Common myeloid progenitor, CD34-positive (primary cell): ENCODE measurements at regions not wholly inside any gene's neighbourhood (a gene's known extent, or its start where the extent isn't known, plus 50 kb on each side); places are given as distances from the start of the nearest gene placed in this dataset.

Experiments used
- CTCF ChIA-PET: fragments of 350-600 bp; sonication (Branson Sonifier 250); formaldehyde crosslinking; loops from one replicate; lab custom pipeline; 2021; ENCODE audit warnings: antibody characterized with exemption; lab: Charles Lee
- POLR2A ChIA-PET: fragments of 350-600 bp; sonication (Branson Sonifier 250); formaldehyde crosslinking; loops from one replicate; lab custom pipeline; 2021; ENCODE audit warnings: antibody characterized with exemption; lab: Charles Lee
- DNase-seq, 3 donors: peaks; one replicate each; pipeline versions ENCODE4 v3.0.0 to v3.0.0-alpha.2; 2013
- H3K27ac ChIP-seq, 2 experiments: 1 replicate in 1 of 2; 2 replicates in 1 of 2; pipeline ENCODE4 v1.7.0; 2013; ENCODE audit warnings: inconsistent platforms in 2 of 2, low read length in 2 of 2, mild to moderate bottlenecking in 2 of 2, low read depth in 1 of 2, moderate library complexity in 1 of 2; ENCODE audit not compliant: severe bottlenecking in 2 of 2, insufficient read depth in 1 of 2, poor library complexity in 1 of 2
- H3K27me3 ChIP-seq, 5 experiments: replicated peaks in 2 of 5; 1 replicate in 3 of 5; 2 replicates in 2 of 5; pipeline versions ENCODE4 v1.6.1 to v1.7.0; 2013; ENCODE audit warnings: low read length in 4 of 5, mild to moderate bottlenecking in 2 of 5, moderate library complexity in 2 of 5, inconsistent platforms in 1 of 5; ENCODE audit not compliant: insufficient read depth in 5 of 5, control insufficient read depth in 4 of 5
- H3K36me3 ChIP-seq, 4 experiments: 1 replicate in 2 of 4; 2 replicates in 2 of 4; pipeline versions ENCODE4 v1.6.1 to v1.7.0; 2013; ENCODE audit warnings: low read length in 3 of 4, control low read depth in 1 of 4, mild to moderate bottlenecking in 1 of 4; ENCODE audit not compliant: control insufficient read depth in 4 of 4, insufficient read depth in 4 of 4
- H3K4me1 ChIP-seq, 4 experiments: 1 replicate in 3 of 4; 2 replicates in 1 of 4; pipeline versions ENCODE4 v1.6.1 to v1.7.1; 2013; ENCODE audit warnings: low read length in 3 of 4, mild to moderate bottlenecking in 3 of 4, control low read depth in 1 of 4, inconsistent platforms in 1 of 4, moderate library complexity in 1 of 4; ENCODE audit not compliant: control insufficient read depth in 4 of 4, insufficient read depth in 4 of 4; ENCODE audit errors: control extremely low read depth in 1 of 4
- H3K4me3 ChIP-seq, 7 experiments: 1 replicate in 4 of 7; 2 replicates in 3 of 7; pipeline versions ENCODE4 v1.5.1 to v1.7.0; 2013; ENCODE audit warnings: mild to moderate bottlenecking in 7 of 7, low read length in 6 of 7, moderate library complexity in 6 of 7, inconsistent platforms in 2 of 7, low read depth in 2 of 7, control low read depth in 1 of 7; ENCODE audit not compliant: insufficient read depth in 4 of 7, control insufficient read depth in 1 of 7; ENCODE audit errors: extremely low read depth in 1 of 7
- H3K9me3 ChIP-seq, 5 experiments: 1 replicate in 4 of 5; 2 replicates in 1 of 5; pipeline versions ENCODE4 v1.6.1 to v1.7.1; 2013; ENCODE audit warnings: low read length in 4 of 5, mild to moderate bottlenecking in 2 of 5, inconsistent platforms in 1 of 5, low read depth in 1 of 5, moderate library complexity in 1 of 5; ENCODE audit not compliant: control insufficient read depth in 4 of 5, insufficient read depth in 2 of 5; ENCODE audit errors: control extremely low read depth in 1 of 5
- WGBS: methylation state at CpG from one replicate; pipeline ENCODE4 v1.1.5; 2013; ENCODE audit not compliant: insufficient coverage; 5-methylcytosine and 5-hydroxymethylcytosine counted together

GRCh38 chr10:5268743-5269142 lies 72.1 kb downstream of the AKR1C4 start:
- Histone ChIP-seq H3K27me3 (no peaks in the 10 kb centered on the region), H3K27ac (no peak overlapping the region), H3K4me3 (no peak overlapping the region), H3K4me1 (no peaks in the 10 kb centered on the region), H3K9me3 (peaks cover 2 to 20% (median 8%) of the 10 kb centered on the region in 5 experiments), H3K36me3 (no peaks in the 10 kb centered on the region)
- WGBS: no CpG with 5 or more reads among the region's 1 CpG
- no peak for DNase-seq
- ChIA-PET POLR2A (no interaction called here), CTCF (no interaction called here)

GRCh38 chr10:5269791-5270190 lies 73.2 kb downstream of the AKR1C4 start:
- Histone ChIP-seq H3K27me3 (no peaks in the 10 kb centered on the region), H3K36me3 (no peaks in the 10 kb centered on the region), H3K4me3 (no peak overlapping the region), H3K9me3 (peaks cover 2 to 16% (median 5%) of the 10 kb centered on the region in 5 experiments), H3K27ac (no peak overlapping the region), H3K4me1 (no peaks in the 10 kb centered on the region)
- DNase-seq: no peak
- POLR2A ChIA-PET: no interaction called here
- CTCF ChIA-PET: no interaction called here

DNA sequence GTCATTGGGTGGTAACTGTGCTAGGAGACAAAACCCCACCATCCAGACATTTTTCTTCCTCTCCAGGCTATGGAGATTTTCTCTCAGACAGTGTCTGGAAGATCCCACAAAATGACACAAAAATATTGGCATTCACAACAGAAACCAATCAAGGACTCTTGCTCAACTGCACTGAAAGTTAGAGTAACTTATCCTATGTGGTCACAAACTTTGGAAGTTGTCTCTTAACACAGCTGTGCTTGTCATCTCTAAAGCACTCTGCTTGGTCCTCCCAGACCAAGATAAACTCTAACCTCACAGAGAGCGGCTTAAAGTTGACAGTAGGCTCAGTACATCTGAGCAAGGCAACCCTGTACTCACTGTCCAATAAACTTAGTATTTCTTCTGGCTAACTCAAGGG lies 74.9 kb downstream of the AKR1C4 start:
- ChIA-PET POLR2A (no interaction called here), CTCF (no interaction called here)
- 100% methylated on average over 1 of the region's 1 CpG for WGBS
- Histone ChIP-seq H3K4me1 (no peaks in the 10 kb centered on the region), H3K9me3 (peaks cover 0 to 4% (median 2%) of the 10 kb centered on the region in 5 experiments), H3K36me3 (no peaks in the 10 kb centered on the region), H3K27ac (no peak overlapping the region), H3K27me3 (no peaks in the 10 kb centered on the region), H3K4me3 (no peak overlapping the region)
- no peak for DNase-seq

DNA sequence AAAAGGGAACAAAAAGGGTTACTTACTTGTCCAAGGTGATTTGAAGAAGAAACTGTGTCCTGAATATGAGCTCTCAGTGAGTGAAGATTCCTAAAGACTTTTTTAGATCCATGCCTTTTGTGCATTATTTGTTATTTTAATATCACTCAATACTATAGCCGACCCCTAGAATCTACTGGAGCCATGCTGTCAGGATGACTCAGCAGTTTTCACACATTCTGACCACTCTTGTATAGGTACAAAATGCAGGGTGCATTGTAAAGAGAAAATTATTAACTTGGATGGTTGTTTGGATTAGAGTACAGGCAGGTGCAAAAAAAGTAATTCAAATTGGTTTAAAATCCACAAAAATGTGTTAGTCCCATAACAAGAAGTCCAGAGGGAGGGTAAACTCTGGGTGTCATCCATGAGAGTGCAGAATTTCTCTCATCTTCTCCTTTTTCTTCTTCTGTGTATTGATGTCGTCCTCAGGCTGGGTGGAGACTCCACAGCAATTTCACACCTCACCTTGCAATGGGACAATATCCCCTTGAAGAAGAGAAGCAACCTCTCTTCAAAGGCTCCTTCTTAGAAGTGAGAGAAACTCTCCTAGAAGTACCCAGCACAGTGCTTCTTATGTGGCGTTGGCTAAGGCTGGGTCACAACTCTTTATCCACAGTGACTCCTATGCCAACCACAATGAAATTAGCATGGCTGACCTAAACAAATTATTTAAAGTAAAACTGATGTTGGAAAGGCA lies 75.6 kb downstream of the AKR1C4 start:
- POLR2A ChIA-PET: no interaction called here

GRCh38 chr10:5274795-5275194 lies 78.2 kb downstream of the AKR1C4 start:
- WGBS: 90% methylated on average over 2 of the region's 5 CpGs
- ChIA-PET CTCF (no interaction called here), POLR2A (no interaction called here)
- DNase-seq: no peak
- no peaks in the 10 kb centered on the region for H3K27me3 ChIP-seq
- H3K27ac ChIP-seq: no peak overlapping the region
- H3K36me3 ChIP-seq: no peaks in the 10 kb centered on the region
- no peak overlapping the region for H3K4me3 ChIP-seq
- H3K4me1 ChIP-seq: no peaks in the 10 kb centered on the region
- H3K9me3 ChIP-seq: no peaks in the 10 kb centered on the region

More for the DNA sequence above, 75.6 kb downstream of the AKR1C4 start:
- no peak for DNase-seq
- CTCF ChIA-PET: no interaction called here
- no peaks in the 10 kb centered on the region for H3K27me3 ChIP-seq
- peaks cover 0 to 2% (median 0%) of the 10 kb centered on the region in 5 experiments for H3K9me3 ChIP-seq
- no peak overlapping the region for H3K27ac ChIP-seq
- H3K4me3 ChIP-seq: no peak overlapping the region
- H3K36me3 ChIP-seq: no peaks in the 10 kb centered on the region
- no peaks in the 10 kb centered on the region for H3K4me1 ChIP-seq
- 100% methylated on average over 1 of the region's 3 CpGs for WGBS

DNA sequence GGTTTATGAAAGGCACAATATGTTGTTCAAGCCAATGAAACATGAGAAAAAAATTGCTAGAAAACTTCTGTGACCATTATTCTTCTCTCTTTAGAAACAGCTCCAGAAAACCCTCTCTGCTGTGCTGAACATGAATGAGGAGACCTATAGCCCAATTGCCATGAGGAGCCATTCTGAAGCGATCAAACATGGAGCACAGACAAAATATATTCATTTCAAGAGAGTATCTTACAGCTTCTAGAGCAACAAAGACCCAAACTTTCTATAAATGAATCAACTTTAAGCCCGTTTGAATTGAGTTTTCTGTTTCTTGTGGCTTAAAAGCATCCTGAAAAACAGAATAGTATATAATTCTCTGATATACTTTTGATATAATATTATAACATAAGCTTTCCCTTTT lies 83.4 kb upstream of the UCN3 start:
- Histone ChIP-seq H3K4me1 (peaks cover 17 to 32% (median 29%) of the 10 kb centered on the region in 4 experiments), H3K9me3 (no peaks in the 10 kb centered on the region), H3K36me3 (no peaks in the 10 kb centered on the region), H3K27me3 (no peaks in the 10 kb centered on the region), H3K4me3 (no peak overlapping the region), H3K27ac (no peak overlapping the region)
- ChIA-PET CTCF (interaction anchor here (1.1 to 3.9 kb wide), 3 partner anchors 185 to 432 kb away, joined by 3 to 28 read pairs (median 16); no protein-coding TSS in a partner anchor), POLR2A (no interaction called here)
- WGBS: no CpG with 5 or more reads among the region's 2 CpGs
- DNase-seq: no peak

GRCh38 chr10:5282137-5282536 lies 82.6 kb upstream of the UCN3 start:
- POLR2A ChIA-PET: no interaction called here
- DNase-seq: no peak
- H3K9me3 ChIP-seq: no peaks in the 10 kb centered on the region
- no peaks in the 10 kb centered on the region for H3K36me3 ChIP-seq
- H3K4me3 ChIP-seq: no peak overlapping the region
- no peaks in the 10 kb centered on the region for H3K27me3 ChIP-seq
- H3K4me1 ChIP-seq: peaks cover 17 to 32% (median 29%) of the 10 kb centered on the region in 4 experiments
- no peak overlapping the region for H3K27ac ChIP-seq
- CTCF ChIA-PET: interaction anchor here (0.9 to 3.9 kb wide), 5 partner anchors 28 to 470 kb away, joined by 3 to 28 read pairs (median 4); no protein-coding TSS in a partner anchor
- WGBS: 100% methylated on average over 2 of the region's 2 CpGs
